Upper lobe of left lung (tissue), 6 donors: ENCODE measurements at regions not wholly inside any gene's neighbourhood (a gene's known extent, or its start where the extent isn't known, plus 50 kb on each side); places are given as distances from the start of the nearest gene placed in this dataset.

Experiments
- ATAC-seq, 2 donors: fragments of 200-7000 bp; cut with Tn5 transposase; one replicate each; pipeline ENCODE4 v1.9.1; 2022; ENCODE audit warnings: mild to moderate bottlenecking in 2 of 2, moderate library complexity in 2 of 2; ENCODE audit not compliant: low FRiP score in 2 of 2
- DNase-seq, 2 donors: peaks; one replicate each; pipeline ENCODE4 v3.0.0-alpha.2; 2019 to 2020
- H3K27ac ChIP-seq, 4 donors: fragments of 200-600 bp; sonication (generic); one replicate each; pipeline ENCODE4 v1.5.1; 2016 to 2019
- H3K27me3 ChIP-seq, 4 donors: fragments of 200-600 bp; sonication (generic); one replicate each; pipeline ENCODE4 v1.5.1; 2017 to 2019
- H3K36me3 ChIP-seq, 4 donors: fragments of 200-600 bp; sonication (generic); one replicate each; pipeline ENCODE4 v1.5.1; 2016 to 2019
- H3K4me1 ChIP-seq, 4 donors: fragments of 200-600 bp; sonication (generic); one replicate each; pipeline ENCODE4 v1.5.1; 2018 to 2019
- H3K4me3 ChIP-seq, 4 donors: fragments of 200-600 bp; sonication (generic); one replicate each; pipeline ENCODE4 v1.5.1; 2017 to 2019; ENCODE audit warnings: mild to moderate bottlenecking in 2 of 4, moderate library complexity in 1 of 4
- H3K9me3 ChIP-seq, 4 donors: fragments of 200-600 bp; sonication (generic); one replicate each; pipeline ENCODE4 v1.5.1; 2018 to 2019
- EP300 ChIP-seq, 4 donors: sonication (generic); formaldehyde crosslinking; IDR thresholded peaks; one replicate each; pipeline ENCODE4 v1.5.1; 2017; ENCODE audit warnings: antibody characterized with exemption in 4 of 4, control low read depth in 2 of 4
- POLR2A ChIP-seq, 4 donors: fragments of 450-650 bp; IDR thresholded peaks; one replicate each; pipeline ENCODE4 v1.5.1; 2016 to 2017; ENCODE audit warnings: antibody characterized with exemption in 4 of 4, mild to moderate bottlenecking in 2 of 4
- POLR2AphosphoS5 ChIP-seq, 2 donors: sonication (generic); formaldehyde crosslinking; IDR thresholded peaks; one replicate each; pipeline ENCODE4 v1.5.1; 2017; ENCODE audit warnings: antibody characterized with exemption in 2 of 2
- WGBS, 2 donors: methylation state at CpG; one replicate each; pipeline ENCODE4 v1.1.5; 2017 to 2018; 5-methylcytosine and 5-hydroxymethylcytosine counted together
- TF ChIP-seq, protein P1 (sequence below), 6 experiments: fragments of 450-650 bp in 4 of 6; fragments of 200-600 bp in 2 of 6; sonication (generic) in 2 of 6; IDR thresholded peaks; one replicate each; pipeline ENCODE4 v1.5.1; 2016 to 2019; ENCODE audit warnings: antibody characterized with exemption in 6 of 6
- donor health status: DM: no; HTN: no; CAD: no; lungs with moderate emphysema.
- donor health status: DM: no; HTN: yes; CAD: no; lungs with severe emphysema.

GRCh38 chr1:81435175-81435574 lies 365.6 kb upstream of the ADGRL2 start:
- Histone ChIP-seq H3K4me1 (peaks cover 0 to 13% (median 7%) of the 10 kb centered on the region in 4 donors), H3K27me3 (no peaks in the 10 kb centered on the region), H3K36me3 (no peaks in the 10 kb centered on the region), H3K9me3 (no peaks in the 10 kb centered on the region), H3K4me3 (no peak overlapping the region), H3K27ac (peak overlapping the region; percentile 29 to 84 (median 70))
- TF ChIP-seq POLR2A (IDR thresholded peaks at IDR 0.05) (no peak), EP300 (IDR thresholded peaks at IDR 0.05) (peak; percentile 49 to 96 (median 78)), POLR2AphosphoS5 (IDR thresholded peaks at IDR 0.05) (peak in 1 of 2 donors; percentile 75)
- TF ChIP-seq, protein P1, sequence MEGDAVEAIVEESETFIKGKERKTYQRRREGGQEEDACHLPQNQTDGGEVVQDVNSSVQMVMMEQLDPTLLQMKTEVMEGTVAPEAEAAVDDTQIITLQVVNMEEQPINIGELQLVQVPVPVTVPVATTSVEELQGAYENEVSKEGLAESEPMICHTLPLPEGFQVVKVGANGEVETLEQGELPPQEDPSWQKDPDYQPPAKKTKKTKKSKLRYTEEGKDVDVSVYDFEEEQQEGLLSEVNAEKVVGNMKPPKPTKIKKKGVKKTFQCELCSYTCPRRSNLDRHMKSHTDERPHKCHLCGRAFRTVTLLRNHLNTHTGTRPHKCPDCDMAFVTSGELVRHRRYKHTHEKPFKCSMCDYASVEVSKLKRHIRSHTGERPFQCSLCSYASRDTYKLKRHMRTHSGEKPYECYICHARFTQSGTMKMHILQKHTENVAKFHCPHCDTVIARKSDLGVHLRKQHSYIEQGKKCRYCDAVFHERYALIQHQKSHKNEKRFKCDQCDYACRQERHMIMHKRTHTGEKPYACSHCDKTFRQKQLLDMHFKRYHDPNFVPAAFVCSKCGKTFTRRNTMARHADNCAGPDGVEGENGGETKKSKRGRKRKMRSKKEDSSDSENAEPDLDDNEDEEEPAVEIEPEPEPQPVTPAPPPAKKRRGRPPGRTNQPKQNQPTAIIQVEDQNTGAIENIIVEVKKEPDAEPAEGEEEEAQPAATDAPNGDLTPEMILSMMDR (IDR thresholded peaks at IDR 0.05) = no peak
- DNase-seq = no peak
- 3 to 25% methylated on average over 1 of the region's 1 CpG for WGBS, 2 donors
- no peak for ATAC-seq

DNA sequence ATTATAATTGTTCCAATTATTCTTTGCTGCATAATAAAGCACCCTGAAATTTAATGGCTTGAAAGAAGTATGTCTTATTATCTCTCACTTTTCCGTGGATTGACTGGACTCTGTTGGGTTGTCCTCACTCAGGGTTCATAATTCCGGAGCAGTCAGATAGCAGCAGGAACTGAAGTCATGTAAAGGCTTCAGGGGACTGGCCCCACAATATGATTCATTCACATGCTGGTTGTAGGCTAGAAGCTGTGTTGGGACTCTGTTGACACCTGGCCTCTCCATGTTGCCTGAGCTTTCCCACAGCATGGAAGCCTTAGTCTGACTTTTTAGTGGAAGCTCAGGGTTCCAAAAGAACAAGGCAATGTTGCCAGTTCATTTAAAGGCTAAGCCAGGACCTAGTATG lies 367.1 kb upstream of the ADGRL2 start:
- no peaks in the 10 kb centered on the region for H3K36me3 ChIP-seq
- no peak for DNase-seq
- ATAC-seq = no peak
- H3K4me1 ChIP-seq = peaks cover 0 to 23% (median 13%) of the 10 kb centered on the region in 4 donors
- peak overlapping the region; percentile 5 to 84 (median 70) for H3K27ac ChIP-seq
- H3K9me3 ChIP-seq = no peaks in the 10 kb centered on the region
- TF ChIP-seq EP300 (IDR thresholded peaks at IDR 0.05) (no peak), POLR2AphosphoS5 (IDR thresholded peaks at IDR 0.05) (no peak), POLR2A (IDR thresholded peaks at IDR 0.05) (no peak)
- TF ChIP-seq, protein P1 (IDR thresholded peaks at IDR 0.05) = no peak
- H3K27me3 ChIP-seq = no peaks in the 10 kb centered on the region
- no peak overlapping the region for H3K4me3 ChIP-seq
- WGBS, 2 donors = 65 to 67% methylated on average over 2 of the region's 2 CpGs

DNA sequence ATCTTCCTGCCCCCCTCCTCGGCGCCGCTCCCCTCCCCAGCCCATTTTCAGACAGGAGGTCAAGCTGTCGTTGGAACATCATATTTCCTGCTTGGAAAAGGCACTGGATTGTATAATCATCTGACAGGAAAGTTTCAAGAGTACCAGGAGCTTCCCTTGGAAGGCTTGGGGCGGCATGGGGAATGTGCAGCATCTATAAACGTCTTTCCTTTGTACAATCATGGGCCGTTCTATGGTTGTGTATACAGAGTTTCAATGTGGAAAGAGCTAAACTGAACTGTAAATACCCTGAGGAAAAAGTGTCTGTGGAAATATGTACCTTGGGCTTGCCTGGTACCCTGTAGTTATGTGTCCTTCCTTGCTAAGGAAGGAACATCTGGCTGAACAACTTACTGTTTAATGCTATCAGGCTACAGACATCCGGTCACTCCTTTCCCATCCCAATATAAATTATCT lies 368.1 kb upstream of the ADGRL2 start:
- 65 to 68% methylated on average over 8 of the region's 8 CpGs for WGBS, 2 donors
- H3K36me3 ChIP-seq = no peaks in the 10 kb centered on the region
- no peaks in the 10 kb centered on the region for H3K27me3 ChIP-seq
- H3K4me1 ChIP-seq = peaks cover 0 to 25% (median 13%) of the 10 kb centered on the region in 4 donors
- H3K4me3 ChIP-seq = no peak overlapping the region
- peak; percentile 9 to 20 for DNase-seq
- peak overlapping the region; percentile 14 to 84 (median 78) for H3K27ac ChIP-seq
- H3K9me3 ChIP-seq = no peaks in the 10 kb centered on the region
- peak in 1 of 2 donors; percentile 73 for ATAC-seq
- TF ChIP-seq POLR2A (IDR thresholded peaks at IDR 0.05) = no peak
- TF ChIP-seq, protein P1 (IDR thresholded peaks at IDR 0.05) = no peak
- TF ChIP-seq POLR2AphosphoS5 (IDR thresholded peaks at IDR 0.05) = peak; percentile 63 to 76
- TF ChIP-seq EP300 (IDR thresholded peaks at IDR 0.05) = peak in 2 of 4 donors; percentile 74 to 86

DNA sequence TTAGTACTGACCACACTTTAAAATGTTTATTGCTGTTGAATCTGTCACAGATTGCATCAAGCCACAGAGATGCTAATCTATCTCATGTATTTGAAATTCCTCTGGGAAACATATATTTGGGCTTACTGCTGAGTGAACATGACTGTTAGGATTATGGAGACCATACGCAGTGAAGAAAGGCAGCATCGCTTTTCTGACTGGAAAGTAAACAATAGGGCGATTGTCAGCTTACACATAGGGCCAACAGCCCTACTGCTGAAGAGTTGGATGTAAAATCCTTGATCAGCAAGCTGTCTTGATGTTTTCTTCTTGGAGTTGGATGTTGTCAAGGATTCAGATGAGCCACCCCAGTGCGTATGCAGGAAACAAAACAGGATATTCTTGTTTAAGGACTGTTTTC lies 368.7 kb upstream of the ADGRL2 start:
- no peaks in the 10 kb centered on the region for H3K36me3 ChIP-seq
- TF ChIP-seq EP300 (IDR thresholded peaks at IDR 0.05) (peak in 1 of 4 donors; percentile 12), POLR2AphosphoS5 (IDR thresholded peaks at IDR 0.05) (no peak)
- peak overlapping the region; percentile 50 to 84 (median 78) for H3K27ac ChIP-seq
- H3K9me3 ChIP-seq = no peaks in the 10 kb centered on the region
- ATAC-seq = no peak
- peaks cover 0 to 25% (median 13%) of the 10 kb centered on the region in 4 donors for H3K4me1 ChIP-seq
- 60 to 71% methylated on average over 4 of the region's 4 CpGs for WGBS, 2 donors
- no peak for DNase-seq
- H3K27me3 ChIP-seq = no peaks in the 10 kb centered on the region
- no peak overlapping the region for H3K4me3 ChIP-seq

DNA sequence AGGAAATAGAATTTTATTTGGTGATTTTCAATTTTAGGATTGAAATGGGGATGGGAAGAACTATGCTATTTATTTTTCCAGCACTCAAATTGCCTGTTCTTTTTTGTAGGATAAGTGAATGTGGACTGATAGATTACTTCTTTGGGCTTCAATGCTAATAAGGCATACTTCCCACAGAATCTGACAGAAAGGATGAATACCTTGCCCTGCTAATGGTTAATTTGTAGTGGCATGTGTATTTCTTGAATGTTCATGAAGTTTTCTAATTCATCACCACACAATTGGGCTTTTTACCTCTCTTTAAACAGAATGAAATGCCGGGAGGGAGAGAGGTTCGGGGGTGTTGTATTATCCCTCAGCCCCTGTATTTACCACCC lies 369.1 kb upstream of the ADGRL2 start:
- DNase-seq (no peak), ATAC-seq (no peak)
- WGBS, 2 donors = 81 to 89% methylated on average over 2 of the region's 2 CpGs
- Histone ChIP-seq H3K9me3 (no peaks in the 10 kb centered on the region), H3K27ac (peak overlapping the region; percentile 50 to 84 (median 78)), H3K27me3 (no peaks in the 10 kb centered on the region), H3K36me3 (no peaks in the 10 kb centered on the region), H3K4me1 (peaks cover 0 to 25% (median 13%) of the 10 kb centered on the region in 4 donors), H3K4me3 (no peak overlapping the region)
- TF ChIP-seq, protein P1 (IDR thresholded peaks at IDR 0.05) = no peak
- no peak for TF ChIP-seq POLR2AphosphoS5 (IDR thresholded peaks at IDR 0.05)
